GM12891 (cell line): ENCODE measurements at regions not wholly inside any gene's neighbourhood (a gene's known extent, or its start where the extent isn't known, plus 50 kb on each side); places are given as distances from the start of the nearest gene placed in this dataset.
"Not testable (repeated sequence)": the region's sequence is repeated elsewhere in the genome, so short reads cannot be mapped to it uniquely, and the experiment has no call there.

Experiments
- DNase-seq: peaks from one replicate; pipeline ENCODE4 v3.0.0; 2011; ENCODE audit warnings: low spot score; ENCODE audit not compliant: insufficient read length
- FAIRE-seq: peaks from 2 replicates; lab custom pipeline; 2011; peaks lifted over from hg19 to GRCh38; lab: Jason Lieb, UNC

- not testable (repeated sequence) for FAIRE-seq, DNase-seq
Observed at GRCh38 chrX:91627194-91627593, 152.0 kb upstream of the PCDH11X start.

GRCh38 chrX:91639230-91639629 lies 139.9 kb upstream of the PCDH11X start:
- not testable (repeated sequence) for DNase-seq
- FAIRE-seq = peak; percentile 71
